PC-9 (cell line): ENCODE measurements at regions not wholly inside any gene's neighbourhood (a gene's known extent, or its start where the extent isn't known, plus 50 kb on each side); places are given as distances from the start of the nearest gene placed in this dataset.
"Not testable (repeated sequence)": the region's sequence is repeated elsewhere in the genome, so short reads cannot be mapped to it uniquely, and the experiment has no call there.

Source experiments
- EZH2 ChIP-seq: fragments of 200-600 bp; sonication (generic); IDR thresholded peaks from 2 replicates; pipeline ENCODE4 v1.8.0; 2017; ENCODE audit warnings: antibody characterized with exemption, low read depth
- TF ChIP-seq, protein P1 (sequence below): fragments of 200-600 bp; sonication (generic); conservative IDR thresholded peaks from 2 replicates; pipeline ENCODE4 v1.6.1; 2017; ENCODE audit warnings: mixed run types, antibody characterized with exemption, mild to moderate bottlenecking, moderate library complexity

- not testable (repeated sequence) for TF ChIP-seq EZH2
- TF ChIP-seq, protein P1, sequence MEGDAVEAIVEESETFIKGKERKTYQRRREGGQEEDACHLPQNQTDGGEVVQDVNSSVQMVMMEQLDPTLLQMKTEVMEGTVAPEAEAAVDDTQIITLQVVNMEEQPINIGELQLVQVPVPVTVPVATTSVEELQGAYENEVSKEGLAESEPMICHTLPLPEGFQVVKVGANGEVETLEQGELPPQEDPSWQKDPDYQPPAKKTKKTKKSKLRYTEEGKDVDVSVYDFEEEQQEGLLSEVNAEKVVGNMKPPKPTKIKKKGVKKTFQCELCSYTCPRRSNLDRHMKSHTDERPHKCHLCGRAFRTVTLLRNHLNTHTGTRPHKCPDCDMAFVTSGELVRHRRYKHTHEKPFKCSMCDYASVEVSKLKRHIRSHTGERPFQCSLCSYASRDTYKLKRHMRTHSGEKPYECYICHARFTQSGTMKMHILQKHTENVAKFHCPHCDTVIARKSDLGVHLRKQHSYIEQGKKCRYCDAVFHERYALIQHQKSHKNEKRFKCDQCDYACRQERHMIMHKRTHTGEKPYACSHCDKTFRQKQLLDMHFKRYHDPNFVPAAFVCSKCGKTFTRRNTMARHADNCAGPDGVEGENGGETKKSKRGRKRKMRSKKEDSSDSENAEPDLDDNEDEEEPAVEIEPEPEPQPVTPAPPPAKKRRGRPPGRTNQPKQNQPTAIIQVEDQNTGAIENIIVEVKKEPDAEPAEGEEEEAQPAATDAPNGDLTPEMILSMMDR: not testable (repeated sequence)
These were observed 309.2 kb downstream of the ANAPC1 start for GRCh38 chr2:111574803-111575202.
